ENCODE measurements at regions not wholly inside any gene's neighbourhood (a gene's known extent, or its start where the extent isn't known, plus 50 kb on each side); places are given as distances from the start of the nearest gene placed in this dataset.

DNA sequence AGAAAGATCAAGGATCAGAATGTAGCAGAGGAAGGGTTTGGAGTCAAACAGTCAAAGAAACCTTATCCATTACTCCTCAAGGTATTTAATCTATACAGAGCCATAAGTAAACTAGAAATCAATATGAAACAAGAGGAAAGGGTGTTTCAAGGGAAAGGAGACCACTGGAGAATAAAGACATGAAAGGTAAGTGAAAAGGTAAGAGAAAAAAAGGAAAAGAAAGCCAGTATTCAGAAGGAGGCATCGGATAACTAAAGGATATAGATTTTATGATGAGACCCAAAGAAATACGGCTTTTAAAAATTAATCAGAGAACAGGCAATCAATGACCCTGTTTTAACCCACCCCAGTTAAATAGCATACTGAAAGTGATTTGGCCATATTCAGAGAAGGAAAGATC lies 438.7 kb upstream of the MIR17HG start:
- in situ Hi-C loops (cut with MboI; ENCODE audit: low sequenced_read_pairs) (no loop called here), intact Hi-C loops (cut with micrococcal nuclease) (no loop called here), dilution Hi-C loops (cut with HindIII; ENCODE audit: low sequenced_read_pairs, unreplicated experiment) (no loop called here)
- ChIA-PET POLR2A (ENCODE audit: unreplicated experiment) (no interaction called here), CTCF (no interaction called here)
- Histone ChIP-seq H2BK120ac (ENCODE audit: low read depth, low read length) (no peak overlapping the region), H3K36me3 (ENCODE audit: control insufficient read depth, insufficient read depth, low read length) (no peaks in the 10 kb centered on the region), H3K79me1 (ENCODE audit: low read depth in 1 of 2, low read length in 2 of 2) (no peaks in the 10 kb centered on the region), H4K91ac (ENCODE audit: insufficient read depth, low read depth, low read length) (no peak overlapping the region), H3K9ac (ENCODE audit: low read depth, low read length) (no peak overlapping the region), H3K14ac (replicated peaks; ENCODE audit: low read depth, low read length) (no peak overlapping the region), H2BK15ac (ENCODE audit: low read depth, low read length) (no peak overlapping the region), H3K4ac (ENCODE audit: low read depth, low read length) (no peak overlapping the region), H2AK5ac (ENCODE audit: low read depth, low read length) (no peak overlapping the region), H3K4me1 (ENCODE audit: control insufficient read depth, insufficient read depth, low read length) (no peaks in the 10 kb centered on the region), H2BK20ac (ENCODE audit: low read depth, low read length) (no peak overlapping the region), H3K27me3 (ENCODE audit: control insufficient read depth, insufficient read depth, low read length) (no peaks in the 10 kb centered on the region), H3K23ac (ENCODE audit: low read depth, low read length) (no peak overlapping the region), H4K20me1 (ENCODE audit: insufficient read depth, low read length) (no peaks in the 10 kb centered on the region), H3K9me1 (ENCODE audit: insufficient read depth, low read length) (no peaks in the 10 kb centered on the region), H3K4me2 (ENCODE audit: low read depth, low read length) (no peak overlapping the region), H2BK5ac (ENCODE audit: low read depth, low read length, poor library complexity, severe bottlenecking) (no peak overlapping the region), H3K56ac (ENCODE audit: extremely low read depth, insufficient read depth, low read length) (no peak overlapping the region), H4K5ac (ENCODE audit: low read depth, low read length) (no peak overlapping the region), H3K9me3 (ENCODE audit: control insufficient read depth, insufficient read depth, low read length) (no peaks in the 10 kb centered on the region), H2AFZ (replicated peaks; ENCODE audit: low read length, poor library complexity) (no peak overlapping the region), H4K8ac (ENCODE audit: low read depth in 2 of 2, low read length in 2 of 2) (no peak overlapping the region), H3K18ac (ENCODE audit: low read depth, low read length) (no peak overlapping the region), H3K27ac (ENCODE audit: insufficient read depth, low read length) (no peak overlapping the region), H2AK9ac (replicated peaks; ENCODE audit: low read depth, low read length, poor library complexity) (no peak overlapping the region), H3K4me3 (ENCODE audit: insufficient read depth, low read depth, low read length) (no peak overlapping the region)
- WGBS, 2 experiments (ENCODE audit: extremely low coverage in 2 of 2, insufficient read length in 1 of 2): no CpG with 5 or more reads among the region's 2 CpGs
- BruUV-seq (replicated peaks): no TSS peak
- TF ChIP-seq FOS (IDR thresholded peaks at IDR 0.05; ENCODE audit: low read depth, low read length): no peak
- TF ChIP-seq RAD21 (IDR thresholded peaks at IDR 0.05; ENCODE audit: low read length): no peak
- no peak for TF ChIP-seq RCOR1 (IDR thresholded peaks at IDR 0.05; ENCODE audit: insufficient replicate concordance, low read length)
- no peak for TF ChIP-seq CHD1 (IDR thresholded peaks at IDR 0.05; ENCODE audit: low read depth, low read length)
- TF ChIP-seq, protein P1, sequence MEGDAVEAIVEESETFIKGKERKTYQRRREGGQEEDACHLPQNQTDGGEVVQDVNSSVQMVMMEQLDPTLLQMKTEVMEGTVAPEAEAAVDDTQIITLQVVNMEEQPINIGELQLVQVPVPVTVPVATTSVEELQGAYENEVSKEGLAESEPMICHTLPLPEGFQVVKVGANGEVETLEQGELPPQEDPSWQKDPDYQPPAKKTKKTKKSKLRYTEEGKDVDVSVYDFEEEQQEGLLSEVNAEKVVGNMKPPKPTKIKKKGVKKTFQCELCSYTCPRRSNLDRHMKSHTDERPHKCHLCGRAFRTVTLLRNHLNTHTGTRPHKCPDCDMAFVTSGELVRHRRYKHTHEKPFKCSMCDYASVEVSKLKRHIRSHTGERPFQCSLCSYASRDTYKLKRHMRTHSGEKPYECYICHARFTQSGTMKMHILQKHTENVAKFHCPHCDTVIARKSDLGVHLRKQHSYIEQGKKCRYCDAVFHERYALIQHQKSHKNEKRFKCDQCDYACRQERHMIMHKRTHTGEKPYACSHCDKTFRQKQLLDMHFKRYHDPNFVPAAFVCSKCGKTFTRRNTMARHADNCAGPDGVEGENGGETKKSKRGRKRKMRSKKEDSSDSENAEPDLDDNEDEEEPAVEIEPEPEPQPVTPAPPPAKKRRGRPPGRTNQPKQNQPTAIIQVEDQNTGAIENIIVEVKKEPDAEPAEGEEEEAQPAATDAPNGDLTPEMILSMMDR (conservative IDR thresholded peaks at IDR 0.05; ENCODE audit: low read depth, low read length): no peak
- TF ChIP-seq NFE2L2 (IDR thresholded peaks at IDR 0.05; ENCODE audit: low read depth, low read length): no peak
- no peak for TF ChIP-seq MAZ (IDR thresholded peaks at IDR 0.05; ENCODE audit: borderline replicate concordance, low read depth, low read length)
- TF ChIP-seq MXI1 (IDR thresholded peaks at IDR 0.05; ENCODE audit: borderline replicate concordance, low read depth, low read length): no peak
- no peak for TF ChIP-seq CEBPB (IDR thresholded peaks at IDR 0.05; ENCODE audit: low read depth, low read length)
- no peak for TF ChIP-seq SMC3 (IDR thresholded peaks at IDR 0.05; ENCODE audit: low read depth, low read length)
- no peak for TF ChIP-seq POLR2A (IDR thresholded peaks at IDR 0.05; ENCODE audit: low read depth, low read length)
- TF ChIP-seq BHLHE40 (IDR thresholded peaks at IDR 0.05; ENCODE audit: low read depth, low read length): no peak
- TF ChIP-seq, protein P2, sequence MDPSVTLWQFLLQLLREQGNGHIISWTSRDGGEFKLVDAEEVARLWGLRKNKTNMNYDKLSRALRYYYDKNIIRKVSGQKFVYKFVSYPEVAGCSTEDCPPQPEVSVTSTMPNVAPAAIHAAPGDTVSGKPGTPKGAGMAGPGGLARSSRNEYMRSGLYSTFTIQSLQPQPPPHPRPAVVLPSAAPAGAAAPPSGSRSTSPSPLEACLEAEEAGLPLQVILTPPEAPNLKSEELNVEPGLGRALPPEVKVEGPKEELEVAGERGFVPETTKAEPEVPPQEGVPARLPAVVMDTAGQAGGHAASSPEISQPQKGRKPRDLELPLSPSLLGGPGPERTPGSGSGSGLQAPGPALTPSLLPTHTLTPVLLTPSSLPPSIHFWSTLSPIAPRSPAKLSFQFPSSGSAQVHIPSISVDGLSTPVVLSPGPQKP (IDR thresholded peaks at IDR 0.05; ENCODE audit: borderline replicate concordance, low read depth, low read length): no peak
- TF ChIP-seq, protein P3, sequence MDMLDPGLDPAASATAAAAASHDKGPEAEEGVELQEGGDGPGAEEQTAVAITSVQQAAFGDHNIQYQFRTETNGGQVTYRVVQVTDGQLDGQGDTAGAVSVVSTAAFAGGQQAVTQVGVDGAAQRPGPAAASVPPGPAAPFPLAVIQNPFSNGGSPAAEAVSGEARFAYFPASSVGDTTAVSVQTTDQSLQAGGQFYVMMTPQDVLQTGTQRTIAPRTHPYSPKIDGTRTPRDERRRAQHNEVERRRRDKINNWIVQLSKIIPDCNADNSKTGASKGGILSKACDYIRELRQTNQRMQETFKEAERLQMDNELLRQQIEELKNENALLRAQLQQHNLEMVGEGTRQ (IDR thresholded peaks at IDR 0.05; ENCODE audit: low read depth, low read length): no peak
- no peak for TF ChIP-seq MAFK (IDR thresholded peaks at IDR 0.05; ENCODE audit: low read depth, low read length)
- no peak for TF ChIP-seq RFX5 (IDR thresholded peaks at IDR 0.05; ENCODE audit: low read depth, low read length)
- no peak for ATAC-seq (ENCODE audit: low read depth)
- DNase-seq: no peak

Measured in IMR-90 (cell line).